ENCODE measurements at regions not wholly inside any gene's neighbourhood (a gene's known extent, or its start where the extent isn't known, plus 50 kb on each side); places are given as distances from the start of the nearest gene placed in this dataset.

GRCh38 chr5:3180636-3181035 is 415.0 kb upstream of the IRX1 start:
- Histone ChIP-seq H3K9me3 (ENCODE audit: control insufficient read depth, insufficient read depth, low read length) (peaks cover 40% of the 10 kb centered on the region), H3K27ac (ENCODE audit: low read depth, low read length) (no peak overlapping the region), H3K4me3 (ENCODE audit: low read depth, low read length) (no peak overlapping the region), H3K27me3 (ENCODE audit: control insufficient read depth, insufficient read depth, low read length) (no peaks in the 10 kb centered on the region)
- ChIA-PET CTCF (no interaction called here), POLR2A (no interaction called here)
- DNase-seq (ENCODE audit: low read depth, low spot score) = no peak
- TF ChIP-seq CTCF (IDR thresholded peaks at IDR 0.05; ENCODE audit: low read depth, low read length) = no peak

DNA sequence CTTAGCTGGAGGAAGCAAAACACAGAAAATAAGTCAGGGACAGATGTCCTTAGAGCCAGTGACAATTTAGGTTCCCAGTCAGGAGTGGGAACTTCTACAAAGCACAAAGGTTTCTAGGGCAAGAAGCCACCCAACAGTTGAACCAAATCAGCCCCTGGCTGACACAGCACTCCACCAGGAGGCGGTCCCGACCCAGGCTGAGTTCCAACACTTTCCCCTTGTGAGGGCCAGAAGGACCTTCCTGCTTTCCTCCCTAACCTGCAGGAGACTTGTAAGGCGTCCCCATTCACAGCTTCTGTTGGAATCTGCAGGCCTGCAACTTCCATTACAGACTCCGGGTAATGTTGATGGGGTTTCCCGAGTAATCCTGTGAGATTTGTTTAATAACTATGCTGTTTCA is 416.4 kb upstream of the IRX1 start:
- POLR2A ChIA-PET = no interaction called here

DNA sequence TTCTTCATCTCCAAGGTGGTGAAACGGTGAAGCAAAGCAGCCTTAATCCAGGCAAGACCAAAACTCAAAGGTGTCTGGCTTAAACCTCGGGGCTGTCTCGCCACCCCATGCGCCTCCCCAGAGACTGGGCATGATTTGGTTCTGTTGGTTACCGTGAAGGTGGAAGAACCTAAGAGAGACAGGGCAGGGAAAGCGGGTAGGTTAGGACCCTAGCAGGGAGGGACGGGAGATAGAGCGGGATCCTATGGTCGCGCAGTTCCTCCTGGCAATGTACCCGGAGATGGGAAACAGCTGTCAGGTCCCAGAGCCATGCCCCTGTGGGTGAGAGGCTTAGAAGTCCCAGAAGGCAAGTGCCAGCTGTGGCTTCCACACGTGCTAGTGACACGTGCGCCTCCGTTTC is 418.3 kb upstream of the IRX1 start:
- peaks cover 31% of the 10 kb centered on the region for H3K9me3 ChIP-seq (ENCODE audit: control insufficient read depth, insufficient read depth, low read length)
- H3K27me3 ChIP-seq (ENCODE audit: control insufficient read depth, insufficient read depth, low read length) = no peaks in the 10 kb centered on the region
- POLR2A ChIA-PET = no interaction called here
- TF ChIP-seq CTCF (IDR thresholded peaks at IDR 0.05; ENCODE audit: low read depth, low read length) = no peak
- H3K4me3 ChIP-seq (ENCODE audit: low read depth, low read length) = no peak overlapping the region
- no peak overlapping the region for H3K27ac ChIP-seq (ENCODE audit: low read depth, low read length)
- CTCF ChIA-PET = no interaction called here
- no peak for DNase-seq (ENCODE audit: low read depth, low spot score)

More for the DNA sequence above, 416.4 kb upstream of the IRX1 start:
- TF ChIP-seq CTCF (IDR thresholded peaks at IDR 0.05; ENCODE audit: low read depth, low read length) = no peak
- Histone ChIP-seq H3K27me3 (ENCODE audit: control insufficient read depth, insufficient read depth, low read length) (no peaks in the 10 kb centered on the region), H3K27ac (ENCODE audit: low read depth, low read length) (no peak overlapping the region), H3K4me3 (ENCODE audit: low read depth, low read length) (no peak overlapping the region), H3K9me3 (ENCODE audit: control insufficient read depth, insufficient read depth, low read length) (peaks cover 36% of the 10 kb centered on the region)
- DNase-seq (ENCODE audit: low read depth, low spot score) = no peak
- CTCF ChIA-PET = no interaction called here

DNA sequence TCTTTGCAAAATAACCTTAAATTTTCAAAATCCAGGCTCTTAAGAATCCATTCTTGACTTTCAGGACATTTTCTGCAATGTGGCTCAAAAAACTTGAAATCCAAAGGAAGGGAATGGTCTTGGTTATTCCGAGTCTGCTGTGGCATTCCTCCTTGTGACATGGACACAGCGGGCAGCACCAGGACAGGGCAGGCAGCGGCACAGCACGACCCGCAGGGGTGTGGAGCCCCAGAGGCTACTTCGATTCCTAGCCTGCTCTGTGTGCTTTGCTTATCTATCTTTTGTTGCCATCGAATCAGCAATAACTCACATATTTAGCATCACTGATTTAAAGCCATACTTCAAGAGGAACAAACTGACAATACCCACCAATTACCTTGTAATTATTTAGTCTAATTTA is 420.2 kb upstream of the IRX1 start:
- TF ChIP-seq CTCF (IDR thresholded peaks at IDR 0.05; ENCODE audit: low read depth, low read length) = no peak
- no peak overlapping the region for H3K27ac ChIP-seq (ENCODE audit: low read depth, low read length)
- H3K4me3 ChIP-seq (ENCODE audit: low read depth, low read length) = no peak overlapping the region
- ChIA-PET CTCF (no interaction called here), POLR2A (no interaction called here)
- DNase-seq (ENCODE audit: low read depth, low spot score) = no peak
- H3K9me3 ChIP-seq (ENCODE audit: control insufficient read depth, insufficient read depth, low read length) = peaks cover 21% of the 10 kb centered on the region
- no peaks in the 10 kb centered on the region for H3K27me3 ChIP-seq (ENCODE audit: control insufficient read depth, insufficient read depth, low read length)

DNA sequence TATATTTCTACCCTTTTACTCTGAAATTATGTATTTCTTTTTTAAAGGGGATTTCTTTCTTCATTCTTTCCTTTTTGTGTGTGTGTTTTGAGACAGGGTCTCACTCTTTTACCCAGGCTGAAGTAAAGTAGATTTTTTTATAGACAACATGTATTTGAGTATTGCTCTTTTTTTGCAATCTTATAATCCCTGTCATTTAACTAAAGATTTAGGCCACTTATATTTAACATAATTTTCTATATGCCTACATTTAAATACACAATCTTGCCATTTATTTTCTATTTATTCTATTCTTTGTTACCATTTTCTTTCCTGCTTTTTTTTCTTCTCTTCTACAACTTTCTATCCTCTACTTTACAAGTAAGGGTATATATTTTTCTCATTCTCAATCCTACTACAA is 416.0 kb upstream of the IRX2 start:
- Histone ChIP-seq H3K4me3 (ENCODE audit: low read depth, low read length) (no peak overlapping the region), H3K27me3 (ENCODE audit: control insufficient read depth, insufficient read depth, low read length) (no peaks in the 10 kb centered on the region), H3K9me3 (ENCODE audit: control insufficient read depth, insufficient read depth, low read length) (peaks cover 24% of the 10 kb centered on the region), H3K27ac (ENCODE audit: low read depth, low read length) (no peak overlapping the region)
- no peak for TF ChIP-seq CTCF (IDR thresholded peaks at IDR 0.05; ENCODE audit: low read depth, low read length)
- no peak for DNase-seq (ENCODE audit: low read depth, low spot score)
- CTCF ChIA-PET = no interaction called here
- POLR2A ChIA-PET = no interaction called here
